Mesenchymal stem cell (in vitro differentiated cells and primary cell): ENCODE measurements at regions not wholly inside any gene's neighbourhood (a gene's known extent, or its start where the extent isn't known, plus 50 kb on each side); places are given as distances from the start of the nearest gene placed in this dataset.
"Not testable (repeated sequence)": the region's sequence is repeated elsewhere in the genome, so short reads cannot be mapped to it uniquely, and the experiment has no call there.

Experiments
- DNase-seq: peaks from one replicate; pipeline ENCODE4 v3.0.0-alpha.2; 2013
- H2AFZ ChIP-seq: one replicate; pipeline ENCODE4 v1.6.1; 2013; ENCODE audit warnings: low read depth, mild to moderate bottlenecking, control low read depth, inconsistent platforms, low read length, moderate library complexity
- H2AK5ac ChIP-seq: 2 replicates; pipeline ENCODE4 v1.6.1; 2013; ENCODE audit warnings: low read length, moderate library complexity, mild to moderate bottlenecking, inconsistent platforms; ENCODE audit not compliant: severe bottlenecking
- H2BK120ac ChIP-seq: one replicate; pipeline ENCODE4 v1.6.1; 2013; ENCODE audit warnings: low read depth, mild to moderate bottlenecking, inconsistent platforms, low read length, moderate library complexity
- H2BK12ac ChIP-seq, 2 experiments: one replicate each; pipeline ENCODE4 v1.6.1; 2013; ENCODE audit warnings: inconsistent platforms in 2 of 2, low read length in 2 of 2, mild to moderate bottlenecking in 2 of 2, moderate library complexity in 2 of 2, control low read depth in 1 of 2
- H2BK15ac ChIP-seq: one replicate; pipeline ENCODE4 v1.6.1; 2013; ENCODE audit warnings: mild to moderate bottlenecking, low read depth, inconsistent platforms; ENCODE audit not compliant: poor library complexity, severe bottlenecking
- H2BK5ac ChIP-seq: 2 replicates; pipeline ENCODE4 v1.6.1; 2013; ENCODE audit warnings: low read depth, mild to moderate bottlenecking, low read length, control low read depth, inconsistent platforms; ENCODE audit not compliant: poor library complexity, severe bottlenecking
- H3K14ac ChIP-seq, 2 experiments: one replicate each; pipeline ENCODE4 v1.6.1; 2013; ENCODE audit warnings: inconsistent platforms in 2 of 2, low read length in 2 of 2, control low read depth in 1 of 2, mild to moderate bottlenecking in 1 of 2, moderate library complexity in 1 of 2
- H3K18ac ChIP-seq, 2 experiments: one replicate each; pipeline ENCODE4 v1.6.1; 2013; ENCODE audit warnings: inconsistent platforms in 2 of 2, low read length in 2 of 2, control low read depth in 1 of 2, low read depth in 1 of 2, mild to moderate bottlenecking in 1 of 2
- H3K23ac ChIP-seq, 2 experiments: one replicate each; pipeline ENCODE4 v1.6.1; 2013; ENCODE audit warnings: inconsistent platforms in 2 of 2, low read length in 2 of 2, mild to moderate bottlenecking in 2 of 2, moderate library complexity in 2 of 2, control low read depth in 1 of 2
- H3K27ac ChIP-seq: 2 replicates; pipeline ENCODE4 v1.5.1; 2013; ENCODE audit warnings: mild to moderate bottlenecking, moderate library complexity, low read length, control low read depth, inconsistent platforms; ENCODE audit not compliant: poor library complexity, severe bottlenecking
- H3K27me3 ChIP-seq, 2 experiments: 2 replicates each; pipeline versions ENCODE4 v1.6.1 to v1.7.0; 2013; ENCODE audit warnings: low read length in 2 of 2, mild to moderate bottlenecking in 2 of 2, moderate library complexity in 2 of 2, control low read depth in 1 of 2, inconsistent platforms in 1 of 2; ENCODE audit not compliant: control insufficient read depth in 1 of 2, insufficient read depth in 1 of 2
- H3K36me3 ChIP-seq, 2 experiments: 2 replicates each; pipeline versions ENCODE4 v1.6.1 to v1.7.0; 2013; ENCODE audit warnings: low read length in 2 of 2, control low read depth in 1 of 2, inconsistent platforms in 1 of 2, low read depth in 1 of 2, mild to moderate bottlenecking in 1 of 2; ENCODE audit not compliant: insufficient read depth in 2 of 2, control insufficient read depth in 1 of 2
- H3K4ac ChIP-seq, 2 experiments: one replicate each; pipeline ENCODE4 v1.6.1; 2013; ENCODE audit warnings: inconsistent platforms in 2 of 2, low read length in 2 of 2, mild to moderate bottlenecking in 2 of 2, moderate library complexity in 2 of 2, control low read depth in 1 of 2, low read depth in 1 of 2
- H3K4me1 ChIP-seq: 2 replicates; pipeline ENCODE4 v1.6.1; 2013; ENCODE audit warnings: low read depth, low read length, control low read depth; ENCODE audit not compliant: control insufficient read depth, insufficient read depth
- H3K4me2 ChIP-seq: 2 replicates; pipeline ENCODE4 v1.6.1; 2013; ENCODE audit warnings: low read length, mild to moderate bottlenecking, inconsistent platforms; ENCODE audit not compliant: poor library complexity, severe bottlenecking
- H3K4me3 ChIP-seq, 2 experiments: 2 replicates each; pipeline versions ENCODE4 v1.5.1 to v1.7.0; 2013; ENCODE audit warnings: low read length in 2 of 2, mild to moderate bottlenecking in 2 of 2, control low read depth in 1 of 2, low read depth in 1 of 2; ENCODE audit not compliant: insufficient read depth in 1 of 2
- H3K79me1 ChIP-seq: replicated peaks from 2 replicates; pipeline ENCODE4 v1.6.1; 2013; ENCODE audit warnings: mild to moderate bottlenecking, control low read depth, low read length, inconsistent platforms; ENCODE audit not compliant: poor library complexity, severe bottlenecking
- H3K9ac ChIP-seq: 2 replicates; pipeline ENCODE4 v1.7.0; 2013; ENCODE audit warnings: mild to moderate bottlenecking, low read length, moderate library complexity
- H3K9me3 ChIP-seq: 2 replicates; pipeline ENCODE4 v1.7.0; 2013; ENCODE audit warnings: mild to moderate bottlenecking, low read length; ENCODE audit not compliant: control insufficient read depth
- H4K8ac ChIP-seq: one replicate; pipeline ENCODE4 v1.6.1; 2013; ENCODE audit warnings: inconsistent platforms, mild to moderate bottlenecking, low read length, moderate library complexity
- H4K91ac ChIP-seq: one replicate; pipeline ENCODE4 v1.6.1; 2013; ENCODE audit warnings: mild to moderate bottlenecking, low read length, inconsistent platforms
- WGBS: methylation state at CpG from one replicate; pipeline ENCODE4 v1.1.7; 2013; ENCODE audit warnings: mixed read lengths; 5-methylcytosine and 5-hydroxymethylcytosine counted together

GRCh38 chr7:25694699-25695098 lies 457.3 kb upstream of the NFE2L3 start:
- Histone ChIP-seq H3K9ac (no peak overlapping the region), H3K4me3 (no peak overlapping the region), H3K79me1 (no peaks in the 10 kb centered on the region), H3K23ac (no peak overlapping the region), H2AFZ (no peak overlapping the region), H2BK120ac (no peak overlapping the region), H3K4me2 (no peak overlapping the region), H3K14ac (no peak overlapping the region), H4K91ac (no peak overlapping the region), H3K18ac (no peak overlapping the region), H3K4me1 (no peaks in the 10 kb centered on the region), H3K36me3 (no peaks in the 10 kb centered on the region), H2AK5ac (no peak overlapping the region), H2BK5ac (no peak overlapping the region), H3K9me3 (no peaks in the 10 kb centered on the region), H3K4ac (no peak overlapping the region), H3K27ac (no peak overlapping the region), H3K27me3 (peaks cover 0 to 3% of the 10 kb centered on the region in 2 experiments), H4K8ac (no peak overlapping the region), H2BK12ac (no peak overlapping the region), H2BK15ac (no peak overlapping the region)
- no peak for DNase-seq
- WGBS = 90% methylated on average over 2 of the region's 4 CpGs

- no peak overlapping the region for H2AK5ac ChIP-seq
- H3K4me3 ChIP-seq = no peak overlapping the region
- H2BK120ac ChIP-seq = no peak overlapping the region
- H3K4ac ChIP-seq = no peak overlapping the region
- H4K8ac ChIP-seq = no peak overlapping the region
- no peak overlapping the region for H3K23ac ChIP-seq
- no peak overlapping the region for H3K4me2 ChIP-seq
- no peak overlapping the region for H2BK5ac ChIP-seq
- WGBS = 68% methylated on average over 2 of the region's 2 CpGs
- H3K79me1 ChIP-seq = no peaks in the 10 kb centered on the region
- no peak overlapping the region for H3K27ac ChIP-seq
- H3K4me1 ChIP-seq = no peaks in the 10 kb centered on the region
- peaks cover 0 to 3% of the 10 kb centered on the region in 2 experiments for H3K27me3 ChIP-seq
- H3K14ac ChIP-seq = no peak overlapping the region
- no peaks in the 10 kb centered on the region for H3K9me3 ChIP-seq
- no peak overlapping the region for H3K9ac ChIP-seq
- H2AFZ ChIP-seq = no peak overlapping the region
- no peak overlapping the region for H4K91ac ChIP-seq
- no peak overlapping the region for H3K18ac ChIP-seq
- H2BK15ac ChIP-seq = no peak overlapping the region
- H3K36me3 ChIP-seq = no peaks in the 10 kb centered on the region
- no peak for DNase-seq
- H2BK12ac ChIP-seq = no peak overlapping the region
Measured at GRCh38 chr7:25696571-25696970, 455.4 kb upstream of the NFE2L3 start.

- H2BK12ac ChIP-seq = no peak overlapping the region
- no peak overlapping the region for H2AFZ ChIP-seq
- H4K91ac ChIP-seq = no peak overlapping the region
- H2BK120ac ChIP-seq = no peak overlapping the region
- no peak overlapping the region for H3K18ac ChIP-seq
- no peak overlapping the region for H3K9ac ChIP-seq
- H3K9me3 ChIP-seq = no peaks in the 10 kb centered on the region
- no peak overlapping the region for H3K23ac ChIP-seq
- no peak overlapping the region for H2BK15ac ChIP-seq
- no peak overlapping the region for H3K4me2 ChIP-seq
- no peak overlapping the region for H3K4me3 ChIP-seq
- H3K4ac ChIP-seq = no peak overlapping the region
- H3K36me3 ChIP-seq = no peaks in the 10 kb centered on the region
- 93% methylated on average over 3 of the region's 5 CpGs for WGBS
- no peak for DNase-seq
- H2BK5ac ChIP-seq = no peak overlapping the region
- H3K27me3 ChIP-seq = peaks cover 0 to 3% of the 10 kb centered on the region in 2 experiments
- H3K14ac ChIP-seq = no peak overlapping the region
- H2AK5ac ChIP-seq = no peak overlapping the region
- H3K79me1 ChIP-seq = no peaks in the 10 kb centered on the region
- H3K27ac ChIP-seq = no peak overlapping the region
- no peak overlapping the region for H4K8ac ChIP-seq
- H3K4me1 ChIP-seq = no peaks in the 10 kb centered on the region
Measured at GRCh38 chr7:25698451-25699113, 453.4 kb upstream of the NFE2L3 start.

GRCh38 chr7:25700141-25700540 lies 451.9 kb upstream of the NFE2L3 start:
- not testable (repeated sequence) for H4K8ac ChIP-seq, H3K18ac ChIP-seq, H3K36me3 ChIP-seq, H2AK5ac ChIP-seq, H3K4me3 ChIP-seq, H3K4ac ChIP-seq, H3K4me2 ChIP-seq, H2BK120ac ChIP-seq, H2BK12ac ChIP-seq, H3K9me3 ChIP-seq, H3K79me1 ChIP-seq, H2BK5ac ChIP-seq, H3K27me3 ChIP-seq, H3K4me1 ChIP-seq, H3K9ac ChIP-seq, DNase-seq, H3K14ac ChIP-seq, H3K27ac ChIP-seq, H4K91ac ChIP-seq, H3K23ac ChIP-seq, H2BK15ac ChIP-seq, H2AFZ ChIP-seq
- 94% methylated on average over 7 of the region's 7 CpGs for WGBS
